Inflammatory macrophage (primary cell): ENCODE measurements at regions not wholly inside any gene's neighbourhood (a gene's known extent, or its start where the extent isn't known, plus 50 kb on each side); places are given as distances from the start of the nearest gene placed in this dataset.
A peak's percentile ranks its signal among the peaks of the same experiment; 100 is the strongest.

Experiments used
- DNase-seq, 2 donors: peaks; one replicate each; pipeline ENCODE4 v3.0.0-alpha.2; 2020 to 2022

DNA sequence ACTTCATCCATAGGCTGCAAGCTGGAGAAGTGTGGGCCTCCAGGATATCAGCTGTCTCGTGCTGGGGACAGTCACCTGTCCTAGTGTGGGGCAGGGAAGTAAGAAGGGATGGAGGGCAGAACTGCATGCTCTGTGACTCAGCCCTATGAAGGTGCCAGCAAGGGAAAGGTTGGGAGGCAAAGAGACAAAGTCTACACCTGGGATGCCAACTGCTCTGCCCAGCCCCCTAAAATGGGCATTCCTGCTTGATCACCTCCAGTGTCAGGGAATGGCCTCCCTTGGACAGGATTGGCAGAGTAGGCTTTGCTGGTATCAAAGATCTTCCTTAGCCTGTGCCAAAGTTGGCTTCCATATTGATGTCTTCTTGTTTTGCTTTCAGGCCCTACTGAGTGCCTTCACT lies 335.0 kb downstream of the BCL11B start:
- no peak for DNase-seq

DNA sequence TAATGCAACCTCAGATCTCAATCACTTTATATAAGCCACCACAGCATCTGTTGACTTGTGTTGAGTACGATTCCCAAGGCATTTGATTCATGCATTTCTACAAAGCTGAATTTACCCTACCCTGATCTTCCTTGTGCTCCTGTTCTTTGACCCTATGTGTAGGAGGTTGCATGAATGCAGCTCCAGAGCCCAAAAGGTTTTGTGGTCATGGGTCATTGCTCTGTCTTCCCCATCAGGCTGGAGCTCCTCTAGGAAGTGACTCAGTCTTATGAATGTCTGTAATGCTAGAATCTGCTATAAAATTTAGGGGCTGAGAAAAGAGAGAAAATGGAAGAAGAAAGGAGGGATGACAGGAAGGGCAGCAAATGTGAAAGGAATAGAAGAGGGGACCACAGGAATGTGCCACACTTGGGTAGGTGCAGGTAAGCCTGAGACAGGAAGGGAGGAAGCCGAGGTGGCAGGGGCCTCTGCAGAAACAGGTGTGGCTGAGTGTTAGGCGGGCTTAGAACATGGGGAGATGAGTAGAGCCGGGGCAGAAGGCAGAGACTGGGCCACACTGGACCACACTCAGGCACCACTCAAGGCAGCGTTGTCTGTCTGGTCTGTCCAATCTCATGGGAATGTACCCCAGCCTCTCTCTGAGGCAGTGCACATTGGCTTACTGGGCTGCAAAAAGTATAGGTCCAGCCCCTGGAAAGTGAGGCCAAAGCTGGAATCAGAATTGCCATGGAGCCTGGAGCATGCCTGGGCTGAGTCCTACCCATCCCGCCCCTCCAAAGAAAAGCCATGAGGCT lies 334.1 kb downstream of the BCL11B start:
- DNase-seq: no peak

DNA sequence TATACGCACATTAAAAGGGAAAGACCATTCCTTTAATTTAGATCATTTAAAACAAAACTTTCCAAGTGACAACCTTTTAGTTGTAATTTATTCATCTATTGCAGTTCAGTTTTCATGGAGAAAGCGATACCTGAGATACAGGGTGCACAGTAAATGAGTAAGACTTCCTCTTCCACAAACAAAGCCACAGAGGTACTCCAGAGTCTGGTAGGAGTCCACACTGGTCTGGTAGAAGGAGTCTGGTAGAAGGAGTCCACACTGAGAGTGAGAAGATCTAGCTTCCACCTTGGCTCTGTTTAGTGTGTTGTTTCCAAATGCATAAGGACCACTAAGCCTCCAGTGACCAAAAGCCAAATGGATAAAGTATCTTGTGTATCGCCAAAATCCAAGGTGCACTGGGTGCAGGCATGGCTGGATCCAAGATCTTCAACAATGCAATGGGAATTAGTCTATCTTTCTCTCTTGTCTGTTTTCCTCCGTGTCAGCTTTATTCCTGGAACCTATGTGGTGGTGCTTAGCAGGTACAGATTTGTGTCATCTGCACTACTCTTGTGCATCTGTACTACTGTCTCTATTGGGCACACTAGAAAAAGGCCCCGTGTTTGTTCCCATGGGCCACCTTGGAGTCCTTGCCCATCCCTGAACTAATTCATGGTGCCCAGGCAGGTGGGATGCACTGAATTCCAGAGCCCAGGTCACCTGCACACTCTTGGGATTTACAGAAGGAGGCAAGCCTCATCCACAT lies 331.1 kb downstream of the BCL11B start:
- no peak for DNase-seq

DNA sequence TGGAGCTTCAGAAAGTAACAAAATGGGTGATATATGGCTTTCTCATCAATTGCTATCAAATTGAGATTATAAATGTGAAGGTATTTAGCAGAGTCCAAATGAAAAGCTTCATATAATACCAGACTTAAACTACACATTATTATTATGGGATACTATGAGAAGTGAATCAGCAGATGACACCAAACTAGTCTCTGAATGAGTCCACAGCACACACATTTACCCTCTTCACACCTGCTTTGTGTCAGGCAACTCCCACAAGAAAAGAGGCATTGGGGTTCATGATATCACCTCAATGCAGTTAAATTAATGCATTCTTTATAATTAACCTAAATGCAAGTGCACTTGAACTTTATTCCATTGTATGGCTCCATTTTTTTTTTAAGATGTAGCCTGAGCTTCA lies 330.5 kb downstream of the BCL11B start:
- DNase-seq: no peak

DNA sequence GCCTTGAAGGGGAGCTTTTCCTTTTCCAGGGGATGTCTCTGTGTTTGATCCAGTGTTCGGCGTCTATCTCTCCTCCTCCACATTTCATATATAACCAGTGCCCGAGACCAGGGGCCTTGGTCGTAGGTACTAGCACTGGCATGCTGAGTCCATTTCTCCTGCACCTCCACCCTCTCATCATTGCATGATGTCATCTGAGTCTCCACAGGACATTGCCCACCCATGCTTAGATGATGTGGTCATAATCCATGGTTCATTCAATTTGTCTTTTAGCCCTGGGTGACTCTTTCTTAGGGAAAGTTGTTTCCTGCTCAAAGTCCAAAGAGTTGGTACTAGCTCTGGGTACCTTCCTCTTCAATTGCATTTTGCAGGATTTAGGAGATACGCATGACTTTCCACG lies 328.1 kb downstream of the BCL11B start:
- no peak for DNase-seq

DNA sequence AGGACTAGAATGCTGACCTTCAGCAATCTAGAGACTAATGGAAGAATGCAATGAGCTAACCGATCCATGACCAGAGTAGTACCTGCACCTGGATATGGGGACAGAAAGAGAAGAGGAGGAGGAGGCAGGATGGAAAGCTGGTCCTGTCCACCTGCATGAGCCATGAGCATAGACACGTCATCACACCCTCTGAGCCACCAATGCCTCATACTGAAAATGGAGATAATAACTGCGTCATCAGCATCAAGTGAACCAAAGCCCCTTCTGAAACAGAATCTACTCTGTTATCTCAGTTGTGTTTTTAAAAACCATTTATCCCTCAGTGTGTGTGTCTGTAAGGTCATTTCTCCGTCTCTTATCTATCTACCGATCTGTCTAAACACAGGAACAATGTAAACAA lies 327.0 kb downstream of the BCL11B start:
- no peak for DNase-seq

DNA sequence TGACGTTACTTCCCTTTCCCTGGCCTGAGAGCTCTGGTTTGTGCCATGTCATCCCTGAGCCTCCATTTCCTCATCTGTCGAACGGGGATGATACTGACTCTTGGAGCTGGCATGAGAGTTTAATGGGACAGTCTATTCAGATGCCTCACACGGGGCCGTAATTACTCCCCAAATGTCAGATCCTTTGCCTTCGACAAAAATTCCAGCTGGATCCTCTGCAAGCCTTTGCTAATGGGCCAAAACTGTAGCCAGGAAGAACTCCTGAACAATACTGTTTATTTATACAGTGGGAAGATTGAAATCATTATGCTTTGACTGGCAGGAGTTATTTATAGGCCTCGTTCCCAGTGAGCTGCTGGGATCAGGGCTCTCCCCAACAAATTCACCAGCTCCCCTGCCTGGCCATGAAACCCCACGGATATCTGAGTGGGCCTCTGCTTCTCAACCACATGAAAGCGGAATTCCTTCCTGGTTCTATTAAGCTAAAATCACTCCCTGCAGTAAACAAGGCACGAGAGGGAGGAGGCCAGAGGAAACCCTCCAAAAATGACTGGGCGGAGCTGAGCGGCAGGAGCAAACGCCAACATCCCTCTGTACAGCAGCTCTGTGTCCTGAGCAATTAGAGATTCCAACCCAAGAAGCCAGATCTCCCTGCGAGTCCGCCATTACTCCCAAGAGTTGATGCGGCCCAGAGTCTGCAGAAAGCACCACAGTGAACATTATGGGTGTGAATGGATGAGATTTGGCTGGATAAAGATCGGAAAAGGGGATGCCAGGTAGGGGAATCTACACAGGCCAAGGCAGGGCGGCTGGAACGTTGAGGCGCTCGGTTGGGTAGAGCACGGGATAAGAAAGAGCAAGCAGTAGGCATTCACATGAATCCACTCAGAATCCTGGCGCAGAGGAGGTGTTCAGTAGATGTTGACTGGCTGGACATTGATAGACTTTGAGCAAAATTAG lies 326.1 kb downstream of the BCL11B start:
- peak; percentile 5 to 14 for DNase-seq

DNA sequence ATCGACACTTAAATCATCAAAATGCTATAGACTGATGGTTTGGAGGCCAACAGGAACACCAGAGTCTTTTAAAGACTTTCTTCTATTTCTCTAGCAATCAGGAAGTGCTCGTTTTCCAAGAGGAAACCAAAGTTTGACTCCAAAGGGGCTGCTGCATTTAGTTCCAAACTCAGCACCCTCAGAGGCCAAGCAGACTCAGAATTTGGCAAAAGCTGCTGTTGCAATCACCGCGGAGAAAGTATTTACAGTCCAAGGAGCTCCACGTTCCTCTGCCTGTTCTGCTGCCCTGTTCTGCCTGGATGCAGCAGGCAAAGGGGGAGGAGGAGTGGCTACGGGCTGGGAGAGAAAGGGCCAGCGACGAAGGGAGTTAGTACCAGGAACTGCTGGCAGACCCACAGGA lies 325.1 kb downstream of the BCL11B start:
- DNase-seq: no peak

DNA sequence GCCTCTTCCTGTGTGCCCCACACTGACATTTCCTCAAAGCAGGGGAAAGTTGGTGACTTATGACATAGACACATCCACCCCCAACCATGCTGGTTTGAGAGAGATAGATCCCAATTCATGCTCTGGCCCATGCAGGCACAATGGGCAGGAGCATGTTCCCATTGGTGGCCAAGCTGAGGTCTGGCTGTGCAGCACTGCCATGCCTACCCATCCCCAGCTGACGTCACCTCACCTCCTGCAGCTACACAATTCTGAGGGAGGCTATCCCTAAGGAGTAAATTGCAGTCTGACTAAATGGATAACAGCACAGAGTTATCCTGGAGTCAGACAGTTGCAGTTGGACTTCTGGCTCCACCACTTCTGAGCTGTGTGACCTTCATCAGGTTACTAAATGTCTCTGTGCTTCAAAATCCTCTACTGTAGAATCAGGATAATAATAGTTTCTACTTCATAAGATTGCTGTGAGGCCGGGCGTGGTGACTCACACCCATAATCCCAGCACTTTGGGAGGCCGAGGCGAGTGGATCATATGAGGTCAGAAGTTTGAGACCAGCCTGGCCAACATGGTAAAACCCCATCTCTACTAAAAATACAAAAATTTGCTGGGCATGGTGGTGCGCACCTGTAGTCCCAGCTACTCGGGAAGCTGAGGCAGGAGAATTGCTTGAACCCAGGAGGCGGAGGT lies 323.9 kb downstream of the BCL11B start:
- DNase-seq: no peak

DNA sequence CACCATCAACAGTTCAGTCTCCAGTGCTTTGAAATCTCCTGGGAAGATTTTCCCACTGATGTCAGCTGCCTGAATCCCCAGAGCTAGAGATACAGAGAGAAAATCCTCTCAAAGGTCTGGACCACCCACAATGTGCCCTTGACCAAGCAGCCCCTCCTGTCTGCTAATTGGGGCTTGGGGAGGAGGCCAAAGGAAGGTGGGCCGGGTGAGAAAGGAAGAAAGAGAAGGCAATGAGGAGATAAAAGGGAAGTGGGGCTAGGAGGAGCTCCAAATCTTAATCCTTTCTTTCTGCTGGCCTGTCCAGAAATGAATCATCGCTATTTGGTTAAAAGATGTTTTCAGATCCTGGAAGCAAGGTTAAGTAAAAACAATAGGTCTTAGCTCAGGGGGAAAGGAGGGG lies 322.9 kb downstream of the BCL11B start:
- no peak for DNase-seq

DNA sequence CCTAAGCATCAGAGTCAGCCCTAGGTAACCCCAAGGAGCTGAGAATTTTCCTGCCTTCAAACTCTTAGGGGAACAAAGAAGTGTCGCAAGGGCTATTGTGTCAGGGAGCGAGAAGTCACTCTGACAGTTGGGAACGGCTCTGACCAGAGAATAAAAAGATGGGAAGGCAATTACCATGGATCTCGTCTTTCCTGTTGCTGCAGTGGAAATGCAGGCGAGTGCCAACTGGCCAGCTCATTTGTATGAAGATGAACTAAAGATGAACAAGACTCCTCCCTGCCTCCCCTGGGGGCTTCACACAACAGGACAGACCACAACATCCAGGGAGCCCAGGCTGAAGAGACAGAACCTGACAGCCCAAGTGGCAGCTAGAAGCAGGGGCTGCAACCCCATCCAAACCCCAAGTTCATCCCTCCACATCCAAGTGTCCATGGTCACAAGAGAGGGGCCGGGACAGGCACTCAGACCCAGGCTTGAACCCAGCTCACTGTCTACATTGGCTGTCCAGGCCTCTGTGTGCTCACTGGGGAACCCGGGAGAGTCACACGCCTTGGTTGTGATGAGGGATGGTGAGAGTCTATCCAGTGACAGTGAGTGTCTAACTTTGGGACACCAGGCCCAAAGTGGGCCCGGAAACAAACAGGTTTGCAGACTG lies 322.4 kb downstream of the BCL11B start:
- peak; percentile 37 to 56 for DNase-seq

DNA sequence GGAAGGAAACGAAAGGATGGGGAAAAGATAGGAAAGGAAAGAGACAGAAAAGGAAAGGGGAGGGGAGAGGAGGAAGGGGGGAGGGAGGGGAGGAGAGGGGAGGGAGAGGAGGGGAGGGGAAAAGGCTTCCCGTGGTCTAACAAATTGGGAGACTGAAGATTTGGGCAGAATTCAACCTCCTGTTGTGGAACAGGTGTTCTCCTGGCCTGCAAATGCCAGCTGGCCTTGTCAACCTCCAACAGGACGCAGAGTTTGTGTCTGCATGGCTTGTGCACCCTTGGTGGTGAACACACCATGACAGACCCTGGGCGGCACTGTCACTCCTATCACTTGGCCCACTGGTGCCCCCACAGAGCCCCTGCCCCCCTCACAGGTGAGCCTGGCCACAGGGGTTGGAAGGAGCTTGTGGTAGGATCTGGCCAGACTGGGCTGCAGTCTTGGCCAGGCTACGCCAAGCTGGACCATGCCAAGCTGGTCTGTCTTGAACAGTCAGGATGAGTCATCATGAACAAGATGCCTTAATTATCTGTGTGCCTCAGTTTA lies 321.6 kb downstream of the BCL11B start:
- no peak for DNase-seq

DNA sequence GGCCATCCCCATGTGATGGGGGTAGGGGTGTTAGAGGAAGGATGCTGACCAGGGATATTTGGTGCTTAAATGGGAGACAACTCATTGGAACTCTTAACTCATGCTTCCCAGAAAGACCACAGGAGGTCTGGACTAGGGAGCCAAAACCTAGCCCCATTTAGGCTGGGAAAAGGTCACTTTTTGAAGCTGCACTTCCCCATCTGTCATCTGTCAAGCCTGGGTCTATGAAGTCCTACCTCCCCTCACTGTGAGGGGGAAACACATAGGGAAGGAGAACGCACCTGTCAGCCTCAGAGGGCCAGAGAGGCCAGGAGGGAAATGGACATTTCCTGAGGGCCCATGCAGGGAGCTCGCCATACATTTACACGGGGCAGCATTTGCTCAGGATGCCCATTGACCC lies 321.0 kb downstream of the BCL11B start:
- no peak for DNase-seq

DNA sequence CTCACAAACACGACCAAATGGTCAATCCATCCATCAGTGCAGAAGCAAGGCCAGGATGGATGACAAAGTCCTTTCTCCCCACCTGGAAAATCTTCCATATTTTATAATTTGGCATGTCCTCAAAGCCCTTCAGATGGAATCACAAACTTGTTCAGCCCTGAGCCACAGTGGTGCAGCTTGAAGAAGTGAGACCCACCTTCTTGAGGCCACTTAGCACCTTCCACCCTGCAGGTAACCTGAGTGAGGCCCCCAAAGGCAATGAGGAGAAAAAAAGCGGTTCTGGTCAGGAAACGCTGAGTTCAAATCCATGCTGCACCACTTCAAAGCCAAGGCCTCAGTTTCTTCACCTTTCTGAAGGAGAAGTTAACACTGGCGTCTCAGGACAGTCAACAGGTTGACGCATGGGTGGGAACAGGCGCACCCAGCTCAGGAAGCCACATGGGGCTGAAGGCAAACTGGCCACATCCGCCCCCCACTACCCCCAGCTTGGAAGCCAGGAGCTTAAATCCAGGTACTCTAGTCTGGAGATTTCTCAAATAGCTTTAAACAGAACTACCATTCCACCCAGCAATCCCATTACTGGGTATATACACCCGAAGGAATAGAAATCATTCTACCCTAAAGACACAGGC lies 320.4 kb downstream of the BCL11B start:
- no peak for DNase-seq

DNA sequence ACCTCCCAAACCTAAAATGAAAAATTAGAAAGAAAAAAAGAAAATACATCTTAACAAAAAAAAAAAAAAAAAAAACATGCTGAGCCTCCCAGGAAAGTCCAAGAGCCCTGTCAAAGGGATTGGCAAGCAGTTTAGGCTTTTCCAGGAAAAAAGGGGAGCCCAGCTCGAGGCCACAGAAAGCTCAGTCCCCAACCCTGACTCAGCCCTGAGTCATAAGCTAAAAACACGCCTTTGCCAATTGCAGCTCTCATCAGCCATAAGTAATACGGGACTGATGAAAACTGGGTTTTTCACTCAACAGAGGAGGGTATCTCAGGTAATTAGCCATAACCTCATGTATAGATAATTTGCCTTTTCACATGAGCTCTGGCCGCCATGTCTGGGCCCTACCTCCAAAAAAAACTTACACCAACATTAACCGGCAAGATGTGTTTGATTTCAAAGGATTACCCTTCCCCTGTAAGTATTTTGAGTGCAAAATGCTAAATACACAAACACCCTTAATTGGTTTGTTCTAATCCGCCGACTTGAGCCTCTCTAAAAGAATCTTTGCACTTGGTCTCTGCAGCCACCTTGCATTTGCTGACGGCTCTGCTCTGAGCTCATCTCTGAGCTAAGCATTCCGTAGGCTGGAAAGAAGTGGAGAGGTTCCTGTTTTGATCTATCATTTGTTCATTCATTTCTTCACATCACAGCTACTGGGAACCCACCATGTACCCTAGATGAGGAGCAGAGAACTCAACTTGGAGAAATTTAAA lies 319.2 kb downstream of the BCL11B start:
- DNase-seq: peak; percentile 21 to 48

DNA sequence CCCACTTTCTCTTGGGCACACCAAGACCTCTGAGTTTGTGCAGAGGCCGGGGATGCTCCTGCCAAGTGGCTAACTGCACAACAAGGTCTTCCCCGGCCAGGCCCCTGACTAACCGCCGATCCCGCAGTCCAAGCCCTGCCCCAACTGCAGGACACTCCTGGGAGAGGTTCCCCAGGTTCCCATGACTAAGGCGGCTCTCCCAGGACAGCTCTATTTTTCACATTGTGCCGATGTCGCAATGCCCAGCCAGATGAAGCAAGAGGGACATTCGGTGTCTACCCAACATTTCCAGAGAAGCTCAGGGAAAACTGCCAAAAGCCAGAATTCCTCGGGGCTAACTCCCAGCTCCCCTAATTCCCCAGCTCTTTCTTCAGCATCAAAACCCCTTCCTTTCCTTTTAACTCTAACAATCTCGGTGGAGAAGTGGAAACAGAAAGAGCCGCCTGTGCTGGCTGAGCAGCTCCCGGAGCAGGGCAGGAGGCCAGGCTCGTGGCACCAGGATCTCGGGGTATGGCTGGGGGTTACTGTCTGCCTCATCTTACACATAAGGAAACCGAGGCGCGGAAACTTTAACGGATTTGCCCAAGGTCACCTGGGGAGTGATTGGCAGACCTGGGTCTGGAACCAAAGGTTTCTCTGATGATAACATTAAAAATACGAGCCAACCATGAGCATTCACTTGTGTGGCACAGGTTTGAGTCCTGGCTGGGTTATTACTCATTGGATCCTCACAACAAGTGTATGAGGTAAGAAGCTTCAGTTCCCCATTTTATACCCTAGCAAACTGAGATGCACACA lies 318.2 kb downstream of the BCL11B start:
- DNase-seq: peak; percentile 39 to 47

DNA sequence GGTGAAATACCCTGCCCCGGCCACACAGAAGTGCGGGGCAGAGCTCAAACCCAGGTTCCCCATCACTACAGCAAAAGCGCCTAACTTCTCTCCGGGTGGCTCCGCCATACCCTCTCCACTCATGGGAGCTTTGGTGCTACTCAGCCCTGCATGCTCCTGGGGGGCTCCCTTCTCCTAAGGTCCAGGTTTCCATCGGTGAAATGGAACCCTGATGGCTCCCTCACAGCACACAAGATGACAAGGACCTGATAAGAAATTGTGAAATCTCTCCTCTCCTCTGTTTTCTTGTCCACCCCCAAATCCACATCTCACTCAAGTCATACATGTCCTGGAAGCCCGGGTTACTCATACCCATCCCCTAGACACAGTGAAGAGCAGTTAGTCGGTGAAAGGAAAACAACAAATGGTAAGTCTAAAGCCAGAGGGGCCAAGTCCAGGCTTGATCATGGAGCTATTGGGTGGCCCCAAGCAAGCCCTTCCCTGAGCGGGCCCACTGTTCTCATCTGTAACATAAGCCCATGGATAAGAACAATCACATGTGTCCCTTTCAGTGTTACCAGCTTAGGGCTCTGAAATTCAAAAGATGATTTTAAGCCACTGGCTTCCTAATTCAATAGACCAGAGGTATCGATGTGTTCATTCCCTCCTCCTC lies 317.5 kb downstream of the BCL11B start:
- DNase-seq: no peak

DNA sequence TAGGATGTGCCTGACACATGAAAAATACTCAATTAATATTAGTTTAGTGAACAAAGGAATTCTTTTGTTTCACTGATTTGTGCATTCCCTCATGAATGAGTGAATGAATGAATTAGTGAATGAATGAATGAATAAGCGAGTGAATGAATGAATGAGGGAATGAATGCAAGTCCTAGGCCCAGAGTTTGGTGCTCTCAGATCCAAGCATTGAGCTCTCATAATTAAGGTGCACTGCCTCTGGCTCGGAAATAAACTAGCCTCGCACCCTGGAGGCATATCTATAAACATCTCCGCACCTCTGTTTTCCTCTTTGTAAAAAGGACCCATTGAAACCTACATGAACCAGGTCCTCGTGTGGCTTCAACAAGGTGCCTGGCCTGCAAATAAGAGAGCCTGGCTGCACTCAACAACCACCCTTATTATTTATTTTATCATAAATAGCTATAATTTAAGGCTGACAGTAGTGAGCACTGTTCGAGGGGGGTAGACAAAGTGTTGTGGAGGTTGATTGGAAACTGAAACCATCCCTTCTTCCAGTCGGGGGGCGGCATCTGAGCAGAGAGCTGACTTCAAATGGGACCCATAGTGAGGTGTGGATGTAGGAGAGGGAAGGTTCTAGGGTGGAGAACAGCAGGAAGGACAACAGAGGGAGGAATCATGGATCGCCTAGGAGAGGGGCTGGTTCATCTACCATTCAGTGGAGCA lies 316.8 kb downstream of the BCL11B start:
- no peak for DNase-seq
